NOMO-1 treated with dmso at 0.1 percent for 144 hours (cell line): ENCODE measurements at regions not wholly inside any gene's neighbourhood (a gene's known extent, or its start where the extent isn't known, plus 50 kb on each side); places are given as distances from the start of the nearest gene placed in this dataset.

Experiments
- DNase-seq: peaks from one replicate; lab custom pipeline; 2025; ENCODE audit not compliant: unreplicated experiment; lab: John Stamatoyannopoulos, UW

- DNase-seq = no peak
These were observed 84.6 kb upstream of the PLEKHA5 start for GRCh38 chr12:19044891-19045290.

GRCh38 chr12:19045426-19045825 lies 84.1 kb upstream of the PLEKHA5 start:
- DNase-seq = no peak

GRCh38 chr12:19048943-19049342 lies 80.6 kb upstream of the PLEKHA5 start:
- DNase-seq = no peak

- no peak for DNase-seq
These were observed 76.8 kb upstream of the PLEKHA5 start for GRCh38 chr12:19052689-19053088.

GRCh38 chr12:19053218-19053617 lies 76.3 kb upstream of the PLEKHA5 start:
- no peak for DNase-seq

- DNase-seq = no peak
These were observed 75.5 kb upstream of the PLEKHA5 start for GRCh38 chr12:19054035-19054434.

GRCh38 chr12:19055589-19055988 lies 73.9 kb upstream of the PLEKHA5 start:
- DNase-seq = no peak

GRCh38 chr12:19058235-19059021 lies 71.1 kb upstream of the PLEKHA5 start:
- no peak for DNase-seq

- DNase-seq = no peak
These were observed 64.8 kb upstream of the PLEKHA5 start for GRCh38 chr12:19064713-19065112.

GRCh38 chr12:19065223-19065622 lies 64.3 kb upstream of the PLEKHA5 start:
- DNase-seq = no peak

GRCh38 chr12:19065871-19066270 lies 63.7 kb upstream of the PLEKHA5 start:
- DNase-seq = no peak

- DNase-seq = no peak
These were observed 63.0 kb upstream of the PLEKHA5 start for GRCh38 chr12:19066475-19067001.

- no peak for DNase-seq
These were observed 61.4 kb upstream of the PLEKHA5 start for GRCh38 chr12:19068137-19068536.

- no peak for DNase-seq
These were observed 59.2 kb upstream of the PLEKHA5 start for GRCh38 chr12:19070341-19070740.

- no peak for DNase-seq
These were observed 54.8 kb upstream of the PLEKHA5 start for GRCh38 chr12:19074700-19075099.

- DNase-seq = no peak
These were observed 53.7 kb upstream of the PLEKHA5 start for GRCh38 chr12:19075711-19076340.
